SK-N-SH treated with all-trans-retinoic acid at 6 μM for 48 hours (cell line): ENCODE measurements at regions not wholly inside any gene's neighbourhood (a gene's known extent, or its start where the extent isn't known, plus 50 kb on each side); places are given as distances from the start of the nearest gene placed in this dataset.

Source experiments
- ATAC-seq: fragments of 200-7000 bp; cut with Tn5 transposase; 3 replicates; pipeline ENCODE4 v1.9.1; 2020; ENCODE audit warnings: mild to moderate bottlenecking, moderate library complexity
- ARNTL ChIP-seq: fragments of 450-650 bp; formaldehyde crosslinking; IDR thresholded peaks from 2 replicates; pipeline ENCODE4 v1.5.0; 2020; ENCODE audit warnings: low read depth, mild to moderate bottlenecking, moderate library complexity, borderline replicate concordance
- BACH2 ChIP-seq: fragments of 250-450 bp; sonication (Bioruptor Pico); IDR thresholded peaks from 2 replicates; pipeline ENCODE4 v1.9.0; 2021; ENCODE audit warnings: mild to moderate bottlenecking, borderline replicate concordance
- CSDC2 ChIP-seq: fragments of 250-450 bp; sonication (Bioruptor Pico); IDR thresholded peaks from 2 replicates; pipeline ENCODE4 v1.5.0; 2020; ENCODE audit warnings: mild to moderate bottlenecking, moderate library complexity
- ESRRG ChIP-seq: fragments of 250-450 bp; sonication (Bioruptor Pico); IDR thresholded peaks from 2 replicates; pipeline ENCODE4 v1.6.1; 2021; ENCODE audit warnings: mild to moderate bottlenecking
- GLIS3 ChIP-seq: fragments of 250-450 bp; sonication (Bioruptor Pico); IDR thresholded peaks from 2 replicates; pipeline ENCODE4 v1.5.0; 2020; ENCODE audit warnings: mild to moderate bottlenecking, moderate library complexity
- OSR1 ChIP-seq: fragments of 250-450 bp; sonication (Bioruptor Pico); IDR thresholded peaks from 2 replicates; pipeline ENCODE4 v1.8.0; 2022; ENCODE audit warnings: moderate library complexity, mild to moderate bottlenecking, inconsistent platforms
- PPARA ChIP-seq: fragments of 250-450 bp; sonication (Bioruptor Pico); IDR thresholded peaks from 2 replicates; pipeline ENCODE4 v1.5.0; 2020; ENCODE audit warnings: mild to moderate bottlenecking, borderline replicate concordance
- RARB ChIP-seq: fragments of 250-450 bp; sonication (Bioruptor Pico); IDR thresholded peaks from 2 replicates; pipeline ENCODE4 v1.8.0; 2021; ENCODE audit warnings: mild to moderate bottlenecking, moderate library complexity
- SNAI2 ChIP-seq: fragments of 250-450 bp; sonication (Bioruptor Pico); IDR thresholded peaks from 2 replicates; pipeline ENCODE4 v1.5.0; 2020; ENCODE audit warnings: mild to moderate bottlenecking, moderate library complexity
- TCF4 ChIP-seq: fragments of 250-450 bp; sonication (Bioruptor Pico); IDR thresholded peaks from 2 replicates; pipeline ENCODE4 v1.8.0; 2021; ENCODE audit warnings: mild to moderate bottlenecking, moderate library complexity, borderline replicate concordance
- TOX ChIP-seq: fragments of 250-450 bp; sonication (Bioruptor Pico); IDR thresholded peaks from 2 replicates; pipeline ENCODE4 v1.8.0; 2021; ENCODE audit warnings: mild to moderate bottlenecking, moderate library complexity, borderline replicate concordance
- ZC3H10 ChIP-seq: fragments of 250-450 bp; sonication (Bioruptor Pico); IDR thresholded peaks from 2 replicates; pipeline ENCODE4 v1.5.1; 2021; ENCODE audit warnings: mild to moderate bottlenecking, moderate library complexity
- ZFP3 ChIP-seq: fragments of 250-450 bp; sonication (Bioruptor Pico); IDR thresholded peaks from 2 replicates; pipeline ENCODE4 v1.5.0; 2020; ENCODE audit warnings: mild to moderate bottlenecking, moderate library complexity
- ZFP30 ChIP-seq: fragments of 450-650 bp; formaldehyde crosslinking; IDR thresholded peaks from 2 replicates; pipeline ENCODE4 v1.5.0; 2022; ENCODE audit warnings: mild to moderate bottlenecking, moderate library complexity
- ZNF565 ChIP-seq: fragments of 450-650 bp; formaldehyde crosslinking; conservative IDR thresholded peaks from 2 replicates; pipeline ENCODE4 v1.5.0; 2020; ENCODE audit warnings: low read depth, mild to moderate bottlenecking, moderate library complexity
- ZNF70 ChIP-seq: fragments of 450-650 bp; formaldehyde crosslinking; IDR thresholded peaks from 2 replicates; pipeline ENCODE4 v1.5.0; 2020; ENCODE audit warnings: mild to moderate bottlenecking, moderate library complexity
- ZNF8 ChIP-seq: fragments of 450-650 bp; formaldehyde crosslinking; IDR thresholded peaks from 2 replicates; pipeline ENCODE4 v1.5.0; 2020; ENCODE audit warnings: mild to moderate bottlenecking, moderate library complexity
- TF ChIP-seq, protein P1 (sequence below): fragments of 250-450 bp; sonication (Bioruptor Pico); IDR thresholded peaks from 2 replicates; pipeline ENCODE4 v1.8.0; 2021; ENCODE audit warnings: low read depth, mild to moderate bottlenecking, moderate library complexity, borderline replicate concordance
- TF ChIP-seq, protein P2 (sequence below): fragments of 250-450 bp; sonication (Bioruptor Pico); IDR thresholded peaks from 2 replicates; pipeline ENCODE4 v1.5.0; 2020; ENCODE audit warnings: mild to moderate bottlenecking, moderate library complexity
- TF ChIP-seq, protein P3 (sequence below): fragments of 250-450 bp; sonication (Bioruptor Pico); IDR thresholded peaks from 2 replicates; pipeline ENCODE4 v1.8.0; 2020; ENCODE audit warnings: mild to moderate bottlenecking, moderate library complexity, borderline replicate concordance
- TF ChIP-seq, protein P4 (sequence below): fragments of 250-450 bp; sonication (Bioruptor Pico); IDR thresholded peaks from 2 replicates; pipeline ENCODE4 v1.5.1; 2021; ENCODE audit warnings: mild to moderate bottlenecking, moderate library complexity
- TF ChIP-seq, protein P5 (sequence below): fragments of 250-450 bp; sonication (Bioruptor Pico); IDR thresholded peaks from 2 replicates; pipeline ENCODE4 v1.5.1; 2020; ENCODE audit warnings: low read depth, mild to moderate bottlenecking, moderate library complexity

DNA sequence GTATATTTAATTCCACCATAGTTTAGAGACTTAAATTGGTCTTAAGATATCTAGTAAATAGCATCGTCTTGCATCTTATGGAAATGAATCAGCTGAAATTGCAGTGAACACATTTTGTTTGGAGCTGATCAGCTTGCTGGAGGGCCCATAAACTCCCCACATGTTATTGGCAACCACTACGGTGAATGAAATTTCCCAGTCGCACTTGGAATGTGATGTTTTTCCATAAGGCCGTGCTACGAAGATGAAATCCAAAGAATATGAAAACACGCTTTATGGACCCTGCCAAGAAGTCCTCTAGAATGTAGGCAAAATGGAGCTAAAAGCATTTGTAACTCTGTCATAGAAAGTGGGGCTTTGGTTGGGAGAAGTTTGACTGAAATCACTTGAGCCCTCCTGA is 572.1 kb downstream of the ACTL7B start:
- TF ChIP-seq RARB (CRISPR knock-in tag) (no peak), TCF4 (CRISPR knock-in tag) (no peak), SNAI2 (CRISPR knock-in tag) (no peak), BACH2 (CRISPR knock-in tag) (no peak), ZC3H10 (CRISPR knock-in tag) (no peak), CSDC2 (CRISPR knock-in tag) (no peak), ESRRG (CRISPR knock-in tag) (no peak), ZNF565 (no peak), TOX (CRISPR knock-in tag) (no peak), ZFP30 (no peak), ZFP3 (CRISPR knock-in tag) (no peak)
- TF ChIP-seq, protein P1, sequence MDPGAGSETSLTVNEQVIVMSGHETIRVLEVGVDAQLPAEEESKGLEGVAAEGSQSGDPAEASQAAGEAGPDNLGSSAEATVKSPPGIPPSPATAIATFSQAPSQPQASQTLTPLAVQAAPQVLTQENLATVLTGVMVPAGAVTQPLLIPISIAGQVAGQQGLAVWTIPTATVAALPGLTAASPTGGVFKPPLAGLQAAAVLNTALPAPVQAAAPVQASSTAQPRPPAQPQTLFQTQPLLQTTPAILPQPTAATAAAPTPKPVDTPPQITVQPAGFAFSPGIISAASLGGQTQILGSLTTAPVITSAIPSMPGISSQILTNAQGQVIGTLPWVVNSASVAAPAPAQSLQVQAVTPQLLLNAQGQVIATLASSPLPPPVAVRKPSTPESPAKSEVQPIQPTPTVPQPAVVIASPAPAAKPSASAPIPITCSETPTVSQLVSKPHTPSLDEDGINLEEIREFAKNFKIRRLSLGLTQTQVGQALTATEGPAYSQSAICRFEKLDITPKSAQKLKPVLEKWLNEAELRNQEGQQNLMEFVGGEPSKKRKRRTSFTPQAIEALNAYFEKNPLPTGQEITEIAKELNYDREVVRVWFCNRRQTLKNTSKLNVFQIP, result no peak
- TF ChIP-seq, protein P2, sequence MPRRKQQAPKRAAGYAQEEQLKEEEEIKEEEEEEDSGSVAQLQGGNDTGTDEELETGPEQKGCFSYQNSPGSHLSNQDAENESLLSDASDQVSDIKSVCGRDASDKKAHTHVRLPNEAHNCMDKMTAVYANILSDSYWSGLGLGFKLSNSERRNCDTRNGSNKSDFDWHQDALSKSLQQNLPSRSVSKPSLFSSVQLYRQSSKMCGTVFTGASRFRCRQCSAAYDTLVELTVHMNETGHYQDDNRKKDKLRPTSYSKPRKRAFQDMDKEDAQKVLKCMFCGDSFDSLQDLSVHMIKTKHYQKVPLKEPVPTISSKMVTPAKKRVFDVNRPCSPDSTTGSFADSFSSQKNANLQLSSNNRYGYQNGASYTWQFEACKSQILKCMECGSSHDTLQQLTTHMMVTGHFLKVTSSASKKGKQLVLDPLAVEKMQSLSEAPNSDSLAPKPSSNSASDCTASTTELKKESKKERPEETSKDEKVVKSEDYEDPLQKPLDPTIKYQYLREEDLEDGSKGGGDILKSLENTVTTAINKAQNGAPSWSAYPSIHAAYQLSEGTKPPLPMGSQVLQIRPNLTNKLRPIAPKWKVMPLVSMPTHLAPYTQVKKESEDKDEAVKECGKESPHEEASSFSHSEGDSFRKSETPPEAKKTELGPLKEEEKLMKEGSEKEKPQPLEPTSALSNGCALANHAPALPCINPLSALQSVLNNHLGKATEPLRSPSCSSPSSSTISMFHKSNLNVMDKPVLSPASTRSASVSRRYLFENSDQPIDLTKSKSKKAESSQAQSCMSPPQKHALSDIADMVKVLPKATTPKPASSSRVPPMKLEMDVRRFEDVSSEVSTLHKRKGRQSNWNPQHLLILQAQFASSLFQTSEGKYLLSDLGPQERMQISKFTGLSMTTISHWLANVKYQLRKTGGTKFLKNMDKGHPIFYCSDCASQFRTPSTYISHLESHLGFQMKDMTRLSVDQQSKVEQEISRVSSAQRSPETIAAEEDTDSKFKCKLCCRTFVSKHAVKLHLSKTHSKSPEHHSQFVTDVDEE, result no peak
- TF ChIP-seq, protein P3, sequence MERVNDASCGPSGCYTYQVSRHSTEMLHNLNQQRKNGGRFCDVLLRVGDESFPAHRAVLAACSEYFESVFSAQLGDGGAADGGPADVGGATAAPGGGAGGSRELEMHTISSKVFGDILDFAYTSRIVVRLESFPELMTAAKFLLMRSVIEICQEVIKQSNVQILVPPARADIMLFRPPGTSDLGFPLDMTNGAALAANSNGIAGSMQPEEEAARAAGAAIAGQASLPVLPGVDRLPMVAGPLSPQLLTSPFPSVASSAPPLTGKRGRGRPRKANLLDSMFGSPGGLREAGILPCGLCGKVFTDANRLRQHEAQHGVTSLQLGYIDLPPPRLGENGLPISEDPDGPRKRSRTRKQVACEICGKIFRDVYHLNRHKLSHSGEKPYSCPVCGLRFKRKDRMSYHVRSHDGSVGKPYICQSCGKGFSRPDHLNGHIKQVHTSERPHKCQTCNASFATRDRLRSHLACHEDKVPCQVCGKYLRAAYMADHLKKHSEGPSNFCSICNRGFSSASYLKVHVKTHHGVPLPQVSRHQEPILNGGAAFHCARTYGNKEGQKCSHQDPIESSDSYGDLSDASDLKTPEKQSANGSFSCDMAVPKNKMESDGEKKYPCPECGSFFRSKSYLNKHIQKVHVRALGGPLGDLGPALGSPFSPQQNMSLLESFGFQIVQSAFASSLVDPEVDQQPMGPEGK (CRISPR knock-in tag), result no peak
- TF ChIP-seq, protein P4, sequence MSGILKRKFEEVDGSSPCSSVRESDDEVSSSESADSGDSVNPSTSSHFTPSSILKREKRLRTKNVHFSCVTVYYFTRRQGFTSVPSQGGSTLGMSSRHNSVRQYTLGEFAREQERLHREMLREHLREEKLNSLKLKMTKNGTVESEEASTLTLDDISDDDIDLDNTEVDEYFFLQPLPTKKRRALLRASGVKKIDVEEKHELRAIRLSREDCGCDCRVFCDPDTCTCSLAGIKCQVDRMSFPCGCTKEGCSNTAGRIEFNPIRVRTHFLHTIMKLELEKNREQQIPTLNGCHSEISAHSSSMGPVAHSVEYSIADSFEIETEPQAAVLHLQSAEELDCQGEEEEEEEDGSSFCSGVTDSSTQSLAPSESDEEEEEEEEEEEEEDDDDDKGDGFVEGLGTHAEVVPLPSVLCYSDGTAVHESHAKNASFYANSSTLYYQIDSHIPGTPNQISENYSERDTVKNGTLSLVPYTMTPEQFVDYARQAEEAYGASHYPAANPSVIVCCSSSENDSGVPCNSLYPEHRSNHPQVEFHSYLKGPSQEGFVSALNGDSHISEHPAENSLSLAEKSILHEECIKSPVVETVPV (CRISPR knock-in tag), result no peak
- TF ChIP-seq, all 23 proteins: peak for 0
- no peak for ATAC-seq

DNA sequence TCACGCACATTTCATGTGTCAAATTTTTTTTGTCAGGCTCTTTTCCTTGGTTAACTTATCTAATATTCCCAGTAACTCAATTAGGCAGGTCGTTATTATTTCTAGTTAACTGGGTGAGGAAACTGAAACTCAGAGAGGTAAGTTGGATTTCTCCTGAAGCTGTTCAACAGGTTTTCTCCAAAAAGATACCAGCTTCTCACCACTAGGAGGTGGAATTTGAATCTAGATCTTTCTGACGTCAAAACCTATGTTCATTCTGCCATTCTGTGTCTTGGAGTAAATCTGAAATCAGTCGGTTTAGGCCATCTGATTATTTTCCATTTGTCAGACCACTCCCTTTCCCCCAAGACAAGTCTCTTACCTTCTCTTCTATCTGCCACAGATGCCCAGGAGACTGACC is 572.9 kb downstream of the ACTL7B start:
- no peak for TF ChIP-seq ESRRG (CRISPR knock-in tag)
- no peak for TF ChIP-seq TCF4 (CRISPR knock-in tag)
- no peak for TF ChIP-seq OSR1 (CRISPR knock-in tag)
- TF ChIP-seq, protein P2, result no peak
- TF ChIP-seq SNAI2 (CRISPR knock-in tag), result no peak
- TF ChIP-seq GLIS3 (CRISPR knock-in tag), result no peak
- no peak for TF ChIP-seq ZNF8
- no peak for TF ChIP-seq CSDC2 (CRISPR knock-in tag)
- TF ChIP-seq BACH2 (CRISPR knock-in tag), result no peak
- TF ChIP-seq RARB (CRISPR knock-in tag), result no peak
- no peak for TF ChIP-seq ZNF70 (CRISPR knock-in tag)
- TF ChIP-seq ZFP3 (CRISPR knock-in tag), result no peak
- TF ChIP-seq ZC3H10 (CRISPR knock-in tag), result no peak
- TF ChIP-seq ZFP30, result no peak
- TF ChIP-seq PPARA (CRISPR knock-in tag), result no peak
- TF ChIP-seq ARNTL (CRISPR knock-in tag), result no peak
- TF ChIP-seq, protein P5, sequence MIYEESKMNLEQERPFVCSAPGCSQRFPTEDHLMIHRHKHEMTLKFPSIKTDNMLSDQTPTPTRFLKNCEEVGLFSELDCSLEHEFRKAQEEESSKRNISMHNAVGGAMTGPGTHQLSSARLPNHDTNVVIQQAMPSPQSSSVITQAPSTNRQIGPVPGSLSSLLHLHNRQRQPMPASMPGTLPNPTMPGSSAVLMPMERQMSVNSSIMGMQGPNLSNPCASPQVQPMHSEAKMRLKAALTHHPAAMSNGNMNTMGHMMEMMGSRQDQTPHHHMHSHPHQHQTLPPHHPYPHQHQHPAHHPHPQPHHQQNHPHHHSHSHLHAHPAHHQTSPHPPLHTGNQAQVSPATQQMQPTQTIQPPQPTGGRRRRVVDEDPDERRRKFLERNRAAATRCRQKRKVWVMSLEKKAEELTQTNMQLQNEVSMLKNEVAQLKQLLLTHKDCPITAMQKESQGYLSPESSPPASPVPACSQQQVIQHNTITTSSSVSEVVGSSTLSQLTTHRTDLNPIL (CRISPR knock-in tag), result no peak
- TF ChIP-seq, protein P4 (CRISPR knock-in tag), result no peak
- no peak for ATAC-seq
